Panc1 (cell line): ENCODE measurements at regions not wholly inside any gene's neighbourhood (a gene's known extent, or its start where the extent isn't known, plus 50 kb on each side); places are given as distances from the start of the nearest gene placed in this dataset.

Experiments
- ATAC-seq: fragments of 200-7000 bp; cut with Tn5 transposase; 2 replicates; pipeline ENCODE4 v1.9.1; 2020; ENCODE audit warnings: mild to moderate bottlenecking, moderate library complexity
- BruUV-seq: library from RNA; stranded (reverse); fragments of 400-500 nt; replicated peaks from 2 replicates; lab custom pipeline; 2021; lab: Mats Ljungman, UMichigan
- CTCF ChIA-PET: fragments of 300-600 bp; sonication (Branson Sonifier 250); formaldehyde crosslinking; loops from one replicate; lab custom pipeline; 2022; ENCODE audit warnings: antibody characterized with exemption; lab: Charles Lee
- POLR2A ChIA-PET: fragments of 300-600 bp; sonication (Branson Sonifier 250); formaldehyde crosslinking; loops from one replicate; lab custom pipeline; 2022; ENCODE audit warnings: antibody characterized with exemption; lab: Charles Lee
- DNase-seq: peaks from one replicate; pipeline ENCODE4 v3.0.0-alpha.2; 2010; ENCODE audit warnings: low read depth, low spot score
- H3K27ac ChIP-seq: 2 replicates; pipeline ENCODE4 v1.5.1; 2011; ENCODE audit warnings: mild to moderate bottlenecking, low read length, inconsistent platforms
- H3K27me3 ChIP-seq: fragments of 200-500 bp; sonication (Bioruptor generic); 2 replicates; pipeline ENCODE4 v1.6.0; 2014; ENCODE audit warnings: low read length, inconsistent platforms; ENCODE audit not compliant: control insufficient read depth, insufficient read depth
- H3K36me3 ChIP-seq: fragments of 200-500 bp; sonication (Bioruptor generic); 2 replicates; pipeline ENCODE4 v1.5.1; 2014; ENCODE audit warnings: inconsistent platforms, mild to moderate bottlenecking, low read length, moderate library complexity; ENCODE audit not compliant: control insufficient read depth, insufficient read depth
- H3K4me1 ChIP-seq: 2 replicates; pipeline ENCODE4 v1.5.1; 2011; ENCODE audit warnings: inconsistent platforms, mild to moderate bottlenecking, low read length, moderate library complexity; ENCODE audit not compliant: control insufficient read depth, insufficient read depth
- H3K4me3 ChIP-seq, 2 experiments: 2 replicates each; pipeline ENCODE4 v1.5.1; 2011 to 2012; ENCODE audit warnings: low read depth in 2 of 2, low read length in 2 of 2, mild to moderate bottlenecking in 2 of 2, inconsistent platforms in 1 of 2, moderate library complexity in 1 of 2
- H3K9me3 ChIP-seq: fragments of 200-500 bp; sonication (Bioruptor generic); 2 replicates; pipeline ENCODE4 v1.5.1; 2014; ENCODE audit warnings: low read depth, mild to moderate bottlenecking, inconsistent platforms, low read length, moderate library complexity; ENCODE audit not compliant: control insufficient read depth, insufficient read depth
- CTCF ChIP-seq: fragments of 450-650 bp; IDR thresholded peaks from 2 replicates; pipeline ENCODE4 v1.5.1; 2017; ENCODE audit warnings: mild to moderate bottlenecking
- POLR2AphosphoS5 ChIP-seq: IDR thresholded peaks from 2 replicates; pipeline ENCODE4 v1.6.1; 2012; ENCODE audit warnings: mild to moderate bottlenecking, low read depth, low read length, moderate library complexity
- REST ChIP-seq, 2 experiments: IDR thresholded peaks; 2 replicates each; pipeline ENCODE4 v1.6.1; 2011 to 2012; ENCODE audit warnings: low read depth in 2 of 2, control low read depth in 1 of 2, low read length in 1 of 2, mild to moderate bottlenecking in 1 of 2, moderate library complexity in 1 of 2; ENCODE audit not compliant: insufficient read depth in 1 of 2
- SIN3A ChIP-seq: IDR thresholded peaks from 2 replicates; pipeline ENCODE4 v1.6.1; 2012; ENCODE audit warnings: low read depth, mild to moderate bottlenecking, low read length, moderate library complexity, borderline replicate concordance; ENCODE audit not compliant: insufficient read depth
- TCF7L2 ChIP-seq: IDR thresholded peaks from 2 replicates; pipeline ENCODE4 v1.6.1; 2011; ENCODE audit warnings: mild to moderate bottlenecking, low read depth, low read length, inconsistent platforms
- in situ Hi-C: cut with HindIII; loops from 2 replicates; pipeline ENCODE4 v1.10.0; 2016; ENCODE audit warnings: low sequenced_read_pairs, low pct_unique_long_range_greater_than_20kb
- intact Hi-C: fragments of 100-400 bp; cut with micrococcal nuclease; formaldehyde crosslinking; loops from one replicate; pipeline ENCODE4 v1.10.0; 2022; ENCODE audit not compliant: unreplicated experiment

- no peak for DNase-seq
- no peaks in the 10 kb centered on the region; the same call in 1 of the 2 replicates for H3K9me3 ChIP-seq
- H3K4me1 ChIP-seq, result no peaks in the 10 kb centered on the region
- in situ Hi-C loops, result no loop called here
- no peaks in the 10 kb centered on the region for H3K27me3 ChIP-seq
- no peak for ATAC-seq
- no peak overlapping the region for H3K27ac ChIP-seq
- intact Hi-C loops, result no loop called here
- BruUV-seq, result no TSS peak
- POLR2A ChIA-PET, result no interaction called here
- no peaks in the 10 kb centered on the region for H3K36me3 ChIP-seq
- CTCF ChIA-PET, result no interaction called here
- no peak overlapping the region for H3K4me3 ChIP-seq
- no peak for TF ChIP-seq POLR2AphosphoS5
- no peak for TF ChIP-seq TCF7L2
- no peak for TF ChIP-seq REST (IDR thresholded peaks at IDR 0.05; ENCODE audit: insufficient read depth in 1 of 2, low read depth in 2 of 2, low read length in 1 of 2)
- TF ChIP-seq SIN3A, result no peak
- no peak for TF ChIP-seq CTCF
Observed at GRCh38 chr13:80058626-80059025, 282.3 kb downstream of the SPRY2 start.

GRCh38 chr13:80055847-80056246 is 285.1 kb downstream of the SPRY2 start:
- CTCF ChIA-PET, result no interaction called here
- intact Hi-C loops, result no loop called here

More at GRCh38 chr13:80055847-80056246, 285.1 kb downstream of the SPRY2 start:
- no peak for DNase-seq
- Histone ChIP-seq H3K27me3 (no peaks in the 10 kb centered on the region), H3K9me3 (peaks cover 5% of the 10 kb centered on the region; the same call in 1 of the 2 replicates), H3K27ac (no peak overlapping the region), H3K36me3 (no peaks in the 10 kb centered on the region), H3K4me1 (no peaks in the 10 kb centered on the region), H3K4me3 (no peak overlapping the region)
- TF ChIP-seq TCF7L2 (no peak), CTCF (no peak), POLR2AphosphoS5 (no peak), SIN3A (no peak), REST (IDR thresholded peaks at IDR 0.05; ENCODE audit: insufficient read depth in 1 of 2, low read depth in 2 of 2, low read length in 1 of 2) (no peak)
- in situ Hi-C loops, result no loop called here
- POLR2A ChIA-PET, result no interaction called here
- no TSS peak for BruUV-seq
- ATAC-seq, result no peak
